BE2C (cell line): ENCODE measurements at regions not wholly inside any gene's neighbourhood (a gene's known extent, or its start where the extent isn't known, plus 50 kb on each side); places are given as distances from the start of the nearest gene placed in this dataset.
"Not testable (repeated sequence)": the region's sequence is repeated elsewhere in the genome, so short reads cannot be mapped to it uniquely, and the experiment has no call there.

Source experiments
- DNase-seq: peaks from one replicate; pipeline ENCODE4 v3.0.0-alpha.2; 2020
- H3K27me3 ChIP-seq: fragments of 250-450 bp; sonication (Bioruptor Pico); 2 replicates; pipeline ENCODE4 v1.5.1; 2020; ENCODE audit warnings: mild to moderate bottlenecking
- H3K36me3 ChIP-seq: fragments of 250-450 bp; sonication (Bioruptor Pico); 2 replicates; pipeline ENCODE4 v1.5.1; 2020; ENCODE audit warnings: mild to moderate bottlenecking
- H3K4me1 ChIP-seq: fragments of 250-450 bp; sonication (Bioruptor Pico); 2 replicates; pipeline ENCODE4 v1.5.1; 2020
- H3K4me3 ChIP-seq: 2 replicates; pipeline ENCODE4 v1.5.1; 2011; ENCODE audit warnings: low read depth, low read length
- H3K9me3 ChIP-seq: fragments of 250-450 bp; sonication (Bioruptor Pico); 2 replicates; pipeline ENCODE4 v1.5.1; 2020
- TF ChIP-seq, protein P1 (sequence below): IDR thresholded peaks from 2 replicates; pipeline ENCODE4 v1.5.1; 2012; ENCODE audit warnings: mild to moderate bottlenecking, low read depth, low read length

DNA sequence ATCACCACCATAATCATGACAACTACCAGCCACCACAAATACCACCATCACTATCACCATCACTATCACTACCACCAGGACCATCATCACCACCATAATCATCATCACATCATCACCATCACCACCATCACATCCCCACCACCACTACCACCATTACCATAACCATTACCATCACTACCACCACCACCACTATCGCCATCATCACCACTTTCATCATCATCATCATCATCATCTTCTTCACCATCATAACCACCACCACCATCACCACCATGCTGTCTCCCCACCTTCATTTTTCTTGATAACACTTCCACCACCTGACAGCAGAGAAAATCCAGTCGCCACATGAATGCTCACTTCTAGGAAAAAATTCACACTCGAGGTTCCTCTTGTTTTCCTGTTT lies 253.6 kb downstream of the ANKRD60 start:
- DNase-seq, result no peak
- H3K27me3 ChIP-seq, result no peaks in the 10 kb centered on the region
- TF ChIP-seq, protein P1, sequence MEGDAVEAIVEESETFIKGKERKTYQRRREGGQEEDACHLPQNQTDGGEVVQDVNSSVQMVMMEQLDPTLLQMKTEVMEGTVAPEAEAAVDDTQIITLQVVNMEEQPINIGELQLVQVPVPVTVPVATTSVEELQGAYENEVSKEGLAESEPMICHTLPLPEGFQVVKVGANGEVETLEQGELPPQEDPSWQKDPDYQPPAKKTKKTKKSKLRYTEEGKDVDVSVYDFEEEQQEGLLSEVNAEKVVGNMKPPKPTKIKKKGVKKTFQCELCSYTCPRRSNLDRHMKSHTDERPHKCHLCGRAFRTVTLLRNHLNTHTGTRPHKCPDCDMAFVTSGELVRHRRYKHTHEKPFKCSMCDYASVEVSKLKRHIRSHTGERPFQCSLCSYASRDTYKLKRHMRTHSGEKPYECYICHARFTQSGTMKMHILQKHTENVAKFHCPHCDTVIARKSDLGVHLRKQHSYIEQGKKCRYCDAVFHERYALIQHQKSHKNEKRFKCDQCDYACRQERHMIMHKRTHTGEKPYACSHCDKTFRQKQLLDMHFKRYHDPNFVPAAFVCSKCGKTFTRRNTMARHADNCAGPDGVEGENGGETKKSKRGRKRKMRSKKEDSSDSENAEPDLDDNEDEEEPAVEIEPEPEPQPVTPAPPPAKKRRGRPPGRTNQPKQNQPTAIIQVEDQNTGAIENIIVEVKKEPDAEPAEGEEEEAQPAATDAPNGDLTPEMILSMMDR, result no peak

DNA sequence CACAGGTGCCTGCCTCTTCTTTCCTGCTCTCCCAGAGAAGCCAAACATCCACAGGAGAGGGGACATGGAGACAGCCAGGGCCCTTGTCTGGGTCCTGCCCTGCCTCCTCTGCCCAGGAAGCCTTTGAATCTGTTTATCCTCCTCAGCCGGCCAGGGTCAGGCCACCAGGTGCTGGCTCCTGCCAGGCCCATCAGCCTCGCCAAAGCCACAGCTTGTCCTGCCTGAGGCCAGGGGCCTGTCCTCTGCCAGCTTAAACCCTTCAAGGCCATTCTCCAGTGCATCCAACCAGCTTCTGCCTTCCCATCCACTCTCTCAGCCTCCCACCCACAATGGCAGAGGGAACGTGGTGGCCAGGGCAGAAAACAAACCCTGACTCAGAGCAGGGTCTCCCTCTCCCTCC lies 254.6 kb downstream of the ANKRD60 start:
- Histone ChIP-seq H3K36me3 (no peaks in the 10 kb centered on the region), H3K9me3 (no peaks in the 10 kb centered on the region; the same call in 1 of the 2 replicates), H3K27me3 (no peaks in the 10 kb centered on the region), H3K4me1 (no peaks in the 10 kb centered on the region), H3K4me3 (no peak overlapping the region)
- no peak for DNase-seq
- TF ChIP-seq, protein P1, result no peak

More for the DNA sequence above, 253.6 kb downstream of the ANKRD60 start:
- Histone ChIP-seq H3K36me3 (no peaks in the 10 kb centered on the region), H3K4me1 (no peaks in the 10 kb centered on the region), H3K9me3 (no peaks in the 10 kb centered on the region; the same call in 1 of the 2 replicates), H3K4me3 (no peak overlapping the region)

DNA sequence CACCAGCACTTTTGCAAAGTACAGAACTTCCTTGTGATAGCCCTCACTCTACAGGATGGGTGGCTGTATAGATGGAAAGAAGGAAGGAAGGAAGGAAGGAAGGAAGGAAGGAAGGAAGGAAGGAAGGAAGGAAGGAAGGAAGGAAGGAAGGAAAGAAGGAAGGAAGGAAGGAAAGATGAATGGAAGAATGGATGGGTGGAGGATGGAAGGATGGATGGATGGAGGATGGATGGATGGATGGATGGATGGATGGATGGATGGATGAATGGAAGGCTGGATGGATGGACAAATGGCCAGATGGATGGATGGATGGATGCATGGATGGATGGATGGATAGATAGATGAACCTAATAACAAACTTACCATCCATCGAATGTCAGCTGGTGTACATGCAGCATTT lies 256.9 kb downstream of the ANKRD60 start:
- H3K27me3 ChIP-seq, H3K9me3 ChIP-seq, H3K4me1 ChIP-seq, DNase-seq, H3K36me3 ChIP-seq, H3K4me3 ChIP-seq: not testable (repeated sequence)

DNA sequence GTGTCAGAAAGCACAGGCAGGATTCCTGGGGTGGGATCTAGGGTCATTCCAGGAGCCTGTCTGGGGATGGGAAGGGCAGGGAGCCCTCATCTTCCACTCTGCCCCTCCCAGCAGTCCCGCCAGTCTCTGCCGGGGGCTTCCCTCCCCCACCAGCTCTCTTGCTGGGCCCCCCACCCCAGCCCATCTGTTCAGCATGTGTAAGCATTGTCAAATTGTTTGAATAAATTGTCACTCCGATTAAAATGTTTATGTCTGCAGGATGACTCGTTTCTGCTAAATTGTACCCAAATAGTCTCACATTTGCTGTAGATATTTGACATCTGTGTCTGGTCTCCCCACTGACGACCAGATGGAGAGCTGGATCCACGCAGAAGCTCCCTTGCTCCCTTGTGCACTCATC lies 257.6 kb downstream of the ANKRD60 start:
- Histone ChIP-seq H3K4me1 (peaks cover 6% of the 10 kb centered on the region), H3K36me3 (no peaks in the 10 kb centered on the region), H3K9me3 (no peaks in the 10 kb centered on the region; the same call in 1 of the 2 replicates), H3K27me3 (no peaks in the 10 kb centered on the region), H3K4me3 (no peak overlapping the region)
- no peak for DNase-seq
- TF ChIP-seq, protein P1, result no peak

DNA sequence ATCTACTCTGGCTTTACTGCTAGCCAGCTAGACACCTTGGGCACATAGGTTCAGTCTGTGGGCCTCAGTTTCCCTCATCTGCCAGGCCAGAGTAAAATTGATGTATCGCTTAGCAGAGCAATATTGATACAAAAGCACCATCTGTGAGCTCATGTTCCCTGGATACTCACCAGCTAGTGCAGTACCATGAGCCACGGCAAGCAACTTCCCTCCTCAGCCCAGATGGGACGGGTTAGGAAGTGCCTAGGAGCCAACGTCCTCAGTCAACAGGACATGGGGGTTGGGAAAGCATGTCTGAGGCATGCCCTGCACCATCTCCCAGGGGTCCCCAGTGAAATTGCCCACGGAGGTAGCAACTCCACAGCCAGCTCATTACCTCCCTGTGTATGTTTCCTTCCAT lies 258.3 kb downstream of the ANKRD60 start:
- H3K4me1 ChIP-seq, result peaks cover 6% of the 10 kb centered on the region
- H3K36me3 ChIP-seq, result no peaks in the 10 kb centered on the region
- no peak overlapping the region for H3K4me3 ChIP-seq
- no peak for DNase-seq
- TF ChIP-seq, protein P1, result no peak
- no peaks in the 10 kb centered on the region for H3K27me3 ChIP-seq
- H3K9me3 ChIP-seq, result no peaks in the 10 kb centered on the region; the same call in 1 of the 2 replicates

DNA sequence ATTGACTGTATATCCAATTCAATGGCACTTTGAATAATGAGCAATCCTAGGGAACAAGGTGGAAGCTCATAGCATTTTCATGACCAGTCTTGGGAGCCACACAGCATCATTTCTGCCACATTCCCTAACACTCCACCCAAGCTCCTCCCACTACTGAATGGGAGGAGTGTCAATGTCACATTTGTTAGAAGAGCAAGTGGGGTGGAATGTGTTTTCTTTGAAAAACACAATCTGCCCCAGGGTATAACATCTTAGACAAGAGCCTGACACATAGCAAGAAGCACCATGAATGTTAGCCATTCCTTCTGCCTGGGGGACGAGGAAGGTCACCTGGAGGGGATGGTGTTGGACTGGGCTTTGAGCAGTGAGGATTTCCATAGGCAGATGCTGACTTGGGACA lies 258.3 kb upstream of the PMEPA1 start:
- Histone ChIP-seq H3K27me3 (no peaks in the 10 kb centered on the region), H3K36me3 (no peaks in the 10 kb centered on the region), H3K4me1 (peaks cover 6% of the 10 kb centered on the region), H3K9me3 (no peaks in the 10 kb centered on the region; the same call in 1 of the 2 replicates), H3K4me3 (no peak overlapping the region)
- DNase-seq, result no peak
- TF ChIP-seq, protein P1, result no peak

DNA sequence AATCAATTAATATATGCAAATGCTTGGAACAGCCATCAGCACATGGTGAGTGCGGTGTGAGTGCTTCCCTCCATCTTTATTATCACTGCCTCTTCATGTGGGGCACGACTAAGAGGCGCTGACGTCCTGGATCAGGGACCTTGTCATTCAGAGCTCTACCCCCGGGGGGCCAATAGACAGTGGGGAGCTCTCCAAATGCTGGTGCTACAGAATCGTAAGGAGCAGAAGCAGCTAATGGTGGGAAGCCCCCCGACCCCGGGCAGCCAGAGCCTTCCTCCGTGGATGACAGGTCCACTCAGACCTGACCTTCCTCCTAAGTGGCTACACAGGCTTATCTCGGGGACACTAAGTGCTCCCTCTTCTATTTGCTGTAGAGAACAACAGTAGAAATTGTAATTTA lies 257.5 kb upstream of the PMEPA1 start:
- H3K36me3 ChIP-seq, result no peaks in the 10 kb centered on the region
- no peak for DNase-seq
- no peaks in the 10 kb centered on the region for H3K27me3 ChIP-seq
- H3K4me1 ChIP-seq, result peaks cover 6% of the 10 kb centered on the region
- TF ChIP-seq, protein P1, result no peak
- no peak overlapping the region for H3K4me3 ChIP-seq
- H3K9me3 ChIP-seq, result no peaks in the 10 kb centered on the region; the same call in 1 of the 2 replicates
